Loucy (cell line): ENCODE measurements at regions not wholly inside any gene's neighbourhood (a gene's known extent, or its start where the extent isn't known, plus 50 kb on each side); places are given as distances from the start of the nearest gene placed in this dataset.

Experiments
- CTCF ChIP-seq: fragments of 200-600 bp; sonication (generic); conservative IDR thresholded peaks from 2 replicates; pipeline ENCODE4 v1.5.1; 2014; ENCODE audit warnings: mild to moderate bottlenecking, antibody characterized with exemption, low read length
- EZH2phosphoT487 ChIP-seq: fragments of 200-600 bp; IDR thresholded peaks from 2 replicates; pipeline ENCODE4 v1.6.1; 2018; ENCODE audit warnings: antibody characterized with exemption, mild to moderate bottlenecking, moderate library complexity, borderline replicate concordance

GRCh38 chr18:11288401-11288800 is 139.0 kb upstream of the PIEZO2 start:
- no peak for TF ChIP-seq CTCF
- TF ChIP-seq EZH2phosphoT487: no peak
